ENCODE measurements at regions not wholly inside any gene's neighbourhood (a gene's known extent, or its start where the extent isn't known, plus 50 kb on each side); places are given as distances from the start of the nearest gene placed in this dataset.

DNA sequence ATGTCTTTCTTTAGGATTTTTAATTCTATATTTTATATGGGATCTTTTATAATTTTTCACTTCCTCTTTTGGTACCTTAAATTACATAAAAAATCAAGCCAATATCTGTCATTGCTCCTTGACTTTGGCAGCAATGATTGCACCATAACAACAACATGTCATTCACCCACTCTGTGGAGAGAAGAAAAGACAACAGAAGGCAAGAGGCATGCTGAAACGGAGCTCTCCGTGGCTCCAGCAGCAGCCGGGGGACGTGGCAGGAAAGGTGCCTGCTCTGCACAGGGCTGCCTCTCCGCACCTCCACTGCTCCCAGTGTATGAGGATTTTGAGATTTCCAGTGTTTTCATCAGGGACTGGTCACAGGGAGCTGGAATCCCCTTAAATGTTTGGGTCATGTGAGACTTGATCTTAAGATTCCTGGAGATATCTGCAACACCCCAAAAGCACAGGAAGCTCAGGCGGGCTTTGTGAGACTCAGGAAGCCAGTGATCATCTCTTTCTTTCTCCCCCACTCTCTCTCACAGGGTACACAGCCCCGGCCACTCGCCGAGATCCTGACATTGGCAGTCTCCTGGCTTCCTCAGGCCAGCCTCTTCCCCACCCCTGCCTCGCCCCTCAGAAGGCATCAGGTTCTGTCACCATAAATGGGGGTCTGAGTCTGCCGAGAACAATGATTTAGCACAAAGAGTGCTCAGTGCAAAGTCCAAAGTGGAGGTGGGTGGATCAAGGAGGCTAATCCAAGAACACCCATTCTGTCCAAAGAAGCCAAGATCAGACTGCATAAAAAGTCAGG, 74.6 kb downstream of the ACTL7B start:
- TF ChIP-seq SP1 (IDR thresholded peaks at IDR 0.05) (no peak), JUND (IDR thresholded peaks at IDR 0.05) (no peak)
- no peaks in the 10 kb centered on the region for H3K36me3 ChIP-seq (ENCODE audit: control insufficient read depth in 4 of 4, insufficient read depth in 3 of 4, low read depth in 1 of 4, low read length in 3 of 4)
- H3K4me1 ChIP-seq (ENCODE audit: control insufficient read depth in 4 of 4, insufficient read depth in 4 of 4, low read length in 3 of 4): peaks cover 0 to 3% (median 0%) of the 10 kb centered on the region in 4 donors
- no peak for DNase-seq (ENCODE audit: low spot score)
- no peak overlapping the region for H3K4me3 ChIP-seq (ENCODE audit: low read depth in 1 of 3, low read length in 3 of 3)
- H3K9ac ChIP-seq (ENCODE audit: low read depth in 1 of 2, low read length in 2 of 2): no peak overlapping the region
- no peaks in the 10 kb centered on the region for H3K9me3 ChIP-seq (ENCODE audit: control insufficient read depth in 4 of 4, low read length in 3 of 4)
- H3K27ac ChIP-seq (ENCODE audit: low read depth in 1 of 2, low read length in 2 of 2): no peak overlapping the region
- H3K27me3 ChIP-seq (ENCODE audit: control insufficient read depth in 4 of 4, insufficient read depth in 4 of 4, low read length in 3 of 4): peaks cover 0 to 10% (median 1%) of the 10 kb centered on the region in 4 donors
- 41% methylated on average over 11 of the region's 11 CpGs for WGBS

GRCh38 chr9:108779551-108780325, 76.0 kb downstream of the ACTL7B start:
- no peak for TF ChIP-seq NR2F2 (IDR thresholded peaks at IDR 0.05)
- no peak for TF ChIP-seq HNF4G (IDR thresholded peaks at IDR 0.05)
- TF ChIP-seq, protein P1, sequence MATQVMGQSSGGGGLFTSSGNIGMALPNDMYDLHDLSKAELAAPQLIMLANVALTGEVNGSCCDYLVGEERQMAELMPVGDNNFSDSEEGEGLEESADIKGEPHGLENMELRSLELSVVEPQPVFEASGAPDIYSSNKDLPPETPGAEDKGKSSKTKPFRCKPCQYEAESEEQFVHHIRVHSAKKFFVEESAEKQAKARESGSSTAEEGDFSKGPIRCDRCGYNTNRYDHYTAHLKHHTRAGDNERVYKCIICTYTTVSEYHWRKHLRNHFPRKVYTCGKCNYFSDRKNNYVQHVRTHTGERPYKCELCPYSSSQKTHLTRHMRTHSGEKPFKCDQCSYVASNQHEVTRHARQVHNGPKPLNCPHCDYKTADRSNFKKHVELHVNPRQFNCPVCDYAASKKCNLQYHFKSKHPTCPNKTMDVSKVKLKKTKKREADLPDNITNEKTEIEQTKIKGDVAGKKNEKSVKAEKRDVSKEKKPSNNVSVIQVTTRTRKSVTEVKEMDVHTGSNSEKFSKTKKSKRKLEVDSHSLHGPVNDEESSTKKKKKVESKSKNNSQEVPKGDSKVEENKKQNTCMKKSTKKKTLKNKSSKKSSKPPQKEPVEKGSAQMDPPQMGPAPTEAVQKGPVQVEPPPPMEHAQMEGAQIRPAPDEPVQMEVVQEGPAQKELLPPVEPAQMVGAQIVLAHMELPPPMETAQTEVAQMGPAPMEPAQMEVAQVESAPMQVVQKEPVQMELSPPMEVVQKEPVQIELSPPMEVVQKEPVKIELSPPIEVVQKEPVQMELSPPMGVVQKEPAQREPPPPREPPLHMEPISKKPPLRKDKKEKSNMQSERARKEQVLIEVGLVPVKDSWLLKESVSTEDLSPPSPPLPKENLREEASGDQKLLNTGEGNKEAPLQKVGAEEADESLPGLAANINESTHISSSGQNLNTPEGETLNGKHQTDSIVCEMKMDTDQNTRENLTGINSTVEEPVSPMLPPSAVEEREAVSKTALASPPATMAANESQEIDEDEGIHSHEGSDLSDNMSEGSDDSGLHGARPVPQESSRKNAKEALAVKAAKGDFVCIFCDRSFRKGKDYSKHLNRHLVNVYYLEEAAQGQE (IDR thresholded peaks at IDR 0.05): no peak
- TF ChIP-seq JUND (IDR thresholded peaks at IDR 0.05): no peak
- TF ChIP-seq RXRA (IDR thresholded peaks at IDR 0.05): no peak
- TF ChIP-seq ATF3 (IDR thresholded peaks at IDR 0.05): no peak
- no peak for TF ChIP-seq SP1 (IDR thresholded peaks at IDR 0.05)
- no peak for TF ChIP-seq GABPA (IDR thresholded peaks at IDR 0.05 in 1 of 2, conservative IDR thresholded peaks at IDR 0.05 in 1 of 2)
- TF ChIP-seq, protein P2, sequence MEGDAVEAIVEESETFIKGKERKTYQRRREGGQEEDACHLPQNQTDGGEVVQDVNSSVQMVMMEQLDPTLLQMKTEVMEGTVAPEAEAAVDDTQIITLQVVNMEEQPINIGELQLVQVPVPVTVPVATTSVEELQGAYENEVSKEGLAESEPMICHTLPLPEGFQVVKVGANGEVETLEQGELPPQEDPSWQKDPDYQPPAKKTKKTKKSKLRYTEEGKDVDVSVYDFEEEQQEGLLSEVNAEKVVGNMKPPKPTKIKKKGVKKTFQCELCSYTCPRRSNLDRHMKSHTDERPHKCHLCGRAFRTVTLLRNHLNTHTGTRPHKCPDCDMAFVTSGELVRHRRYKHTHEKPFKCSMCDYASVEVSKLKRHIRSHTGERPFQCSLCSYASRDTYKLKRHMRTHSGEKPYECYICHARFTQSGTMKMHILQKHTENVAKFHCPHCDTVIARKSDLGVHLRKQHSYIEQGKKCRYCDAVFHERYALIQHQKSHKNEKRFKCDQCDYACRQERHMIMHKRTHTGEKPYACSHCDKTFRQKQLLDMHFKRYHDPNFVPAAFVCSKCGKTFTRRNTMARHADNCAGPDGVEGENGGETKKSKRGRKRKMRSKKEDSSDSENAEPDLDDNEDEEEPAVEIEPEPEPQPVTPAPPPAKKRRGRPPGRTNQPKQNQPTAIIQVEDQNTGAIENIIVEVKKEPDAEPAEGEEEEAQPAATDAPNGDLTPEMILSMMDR (IDR thresholded peaks at IDR 0.05; ENCODE audit: low read depth, low read length, missing input control): no peak
- TF ChIP-seq, protein P3, sequence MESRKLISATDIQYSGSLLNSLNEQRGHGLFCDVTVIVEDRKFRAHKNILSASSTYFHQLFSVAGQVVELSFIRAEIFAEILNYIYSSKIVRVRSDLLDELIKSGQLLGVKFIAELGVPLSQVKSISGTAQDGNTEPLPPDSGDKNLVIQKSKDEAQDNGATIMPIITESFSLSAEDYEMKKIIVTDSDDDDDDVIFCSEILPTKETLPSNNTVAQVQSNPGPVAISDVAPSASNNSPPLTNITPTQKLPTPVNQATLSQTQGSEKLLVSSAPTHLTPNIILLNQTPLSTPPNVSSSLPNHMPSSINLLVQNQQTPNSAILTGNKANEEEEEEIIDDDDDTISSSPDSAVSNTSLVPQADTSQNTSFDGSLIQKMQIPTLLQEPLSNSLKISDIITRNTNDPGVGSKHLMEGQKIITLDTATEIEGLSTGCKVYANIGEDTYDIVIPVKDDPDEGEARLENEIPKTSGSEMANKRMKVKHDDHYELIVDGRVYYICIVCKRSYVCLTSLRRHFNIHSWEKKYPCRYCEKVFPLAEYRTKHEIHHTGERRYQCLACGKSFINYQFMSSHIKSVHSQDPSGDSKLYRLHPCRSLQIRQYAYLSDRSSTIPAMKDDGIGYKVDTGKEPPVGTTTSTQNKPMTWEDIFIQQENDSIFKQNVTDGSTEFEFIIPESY (IDR thresholded peaks at IDR 0.05): no peak
- TF ChIP-seq YY1 (IDR thresholded peaks at IDR 0.05): no peak
- TF ChIP-seq HNF4A (conservative IDR thresholded peaks at IDR 0.05): no peak
- TF ChIP-seq, protein P4, sequence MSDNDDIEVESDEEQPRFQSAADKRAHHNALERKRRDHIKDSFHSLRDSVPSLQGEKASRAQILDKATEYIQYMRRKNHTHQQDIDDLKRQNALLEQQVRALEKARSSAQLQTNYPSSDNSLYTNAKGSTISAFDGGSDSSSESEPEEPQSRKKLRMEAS (IDR thresholded peaks at IDR 0.05): no peak
- TF ChIP-seq FOXA1 (IDR thresholded peaks at IDR 0.05): no peak
- Histone ChIP-seq H3K9me3 (ENCODE audit: control insufficient read depth in 4 of 4, low read length in 3 of 4) (no peaks in the 10 kb centered on the region), H3K9ac (ENCODE audit: low read depth in 1 of 2, low read length in 2 of 2) (no peak overlapping the region), H3K27me3 (ENCODE audit: control insufficient read depth in 4 of 4, insufficient read depth in 4 of 4, low read length in 3 of 4) (peaks cover 0 to 10% (median 1%) of the 10 kb centered on the region in 4 donors), H3K4me1 (ENCODE audit: control insufficient read depth in 4 of 4, insufficient read depth in 4 of 4, low read length in 3 of 4) (peaks cover 0 to 5% (median 0%) of the 10 kb centered on the region in 4 donors), H3K36me3 (ENCODE audit: control insufficient read depth in 4 of 4, insufficient read depth in 3 of 4, low read depth in 1 of 4, low read length in 3 of 4) (no peaks in the 10 kb centered on the region), H3K27ac (ENCODE audit: low read depth in 1 of 2, low read length in 2 of 2) (no peak overlapping the region), H3K4me3 (ENCODE audit: low read depth in 1 of 3, low read length in 3 of 3) (no peak overlapping the region)
- DNase-seq (ENCODE audit: low spot score): no peak
- WGBS: 84% methylated on average over 10 of the region's 10 CpGs
